GM18502 (cell line): ENCODE measurements at regions not wholly inside any gene's neighbourhood (a gene's known extent, or its start where the extent isn't known, plus 50 kb on each side); places are given as distances from the start of the nearest gene placed in this dataset.
A peak's percentile ranks its signal among the peaks of the same experiment; 100 is the strongest.

ENCODE experiments used
- ATAC-seq: cut with Tn5 transposase; IDR thresholded peaks from one replicate; pipeline ENCODE4 v1.9.1; 2021; ENCODE audit warnings: mild to moderate bottlenecking; ENCODE audit not compliant: unreplicated experiment, poor library complexity

- no peak for ATAC-seq
These were observed 84.4 kb upstream of the TNS3 start for GRCh38 chr7:47666164-47666862.

GRCh38 chr7:47664650-47665195 lies 82.8 kb upstream of the TNS3 start:
- ATAC-seq = no peak

GRCh38 chr7:47663851-47664250 lies 81.9 kb upstream of the TNS3 start:
- ATAC-seq = no peak

GRCh38 chr7:47663213-47663612 lies 81.3 kb upstream of the TNS3 start:
- no peak for ATAC-seq

- ATAC-seq = peak; percentile 81
These were observed 79.3 kb upstream of the TNS3 start for GRCh38 chr7:47661051-47661714.

GRCh38 chr7:47659664-47660462 lies 78.0 kb upstream of the TNS3 start:
- no peak for ATAC-seq

- ATAC-seq = no peak
These were observed 77.2 kb upstream of the TNS3 start for GRCh38 chr7:47658886-47659635.

GRCh38 chr7:47657126-47657525 lies 75.2 kb upstream of the TNS3 start:
- ATAC-seq = no peak

- no peak for ATAC-seq
These were observed 72.9 kb upstream of the TNS3 start for GRCh38 chr7:47654672-47655298.

GRCh38 chr7:47653550-47654411 lies 71.9 kb upstream of the TNS3 start:
- no peak for ATAC-seq

GRCh38 chr7:47652591-47652990 lies 70.7 kb upstream of the TNS3 start:
- no peak for ATAC-seq

- ATAC-seq = no peak
These were observed 69.7 kb upstream of the TNS3 start for GRCh38 chr7:47651355-47652317.

- ATAC-seq = no peak
These were observed 68.0 kb upstream of the TNS3 start for GRCh38 chr7:47649919-47650318.

GRCh38 chr7:47648275-47648925 lies 66.5 kb upstream of the TNS3 start:
- ATAC-seq = no peak

- no peak for ATAC-seq
These were observed 66.0 kb upstream of the TNS3 start for GRCh38 chr7:47647918-47648250.

- peak; percentile 87 for ATAC-seq
These were observed 65.4 kb upstream of the TNS3 start for GRCh38 chr7:47647181-47647917.
